ENCODE measurements at regions not wholly inside any gene's neighbourhood (a gene's known extent, or its start where the extent isn't known, plus 50 kb on each side); places are given as distances from the start of the nearest gene placed in this dataset.

- SMC1A ChIA-PET (ENCODE audit: uncharacterized antibody, unreplicated experiment), result interaction anchor here (0.6 to 2.6 kb wide), 4 partner anchors 10 to 330 kb away, joined by 3 to 9 read pairs (median 4); no protein-coding TSS in a partner anchor
- BruUV-seq (replicated peaks), result no TSS peak
- no peak for FAIRE-seq
Measured at GRCh38 chr10:88058750-88059149, 195.3 kb downstream of the PTEN start.

GRCh38 chr10:88059190-88059589 lies 195.8 kb downstream of the PTEN start:
- FAIRE-seq, result no peak
- POLR2A ChIA-PET, result no interaction called here
- no peak for DNase-seq (ENCODE audit: low read depth, low spot score)
- H2AFZ ChIP-seq (ENCODE audit: control insufficient read depth, low read depth, low read length), result no peak overlapping the region
- no peak for ATAC-seq
- BruUV-seq (replicated peaks), result no TSS peak
- no peak overlapping the region for H3K9ac ChIP-seq (ENCODE audit: control insufficient read depth, insufficient read depth, low read length)
- no peak overlapping the region for H3K4me3 ChIP-seq
- no peaks in the 10 kb centered on the region for H3K36me3 ChIP-seq (ENCODE audit: control insufficient read depth in 2 of 2, insufficient read depth in 2 of 2, low read length in 1 of 2)
- SMC1A ChIA-PET (ENCODE audit: uncharacterized antibody, unreplicated experiment), result interaction anchor here (0.6 to 2.6 kb wide), 7 partner anchors 10 to 329 kb away, joined by 3 to 9 read pairs (median 3); no protein-coding TSS in a partner anchor
- H3K79me2 ChIP-seq (ENCODE audit: control insufficient read depth, insufficient read depth, low read length), result no peaks in the 10 kb centered on the region
- CTCF ChIA-PET, result no interaction called here
- peaks cover 33% of the 10 kb centered on the region for H3K4me1 ChIP-seq (ENCODE audit: control insufficient read depth, insufficient read depth, low read length)
- H3K4me2 ChIP-seq (ENCODE audit: control insufficient read depth, insufficient read depth), result no peak overlapping the region
- no peak for TF ChIP-seq KAT2A (conservative IDR thresholded peaks at IDR 0.05; ENCODE audit: control insufficient read depth, low read depth, low read length)
- TF ChIP-seq BCL3 (IDR thresholded peaks at IDR 0.05; ENCODE audit: borderline replicate concordance, insufficient read depth, low read depth, low read length, poor library complexity, severe bottlenecking), result no peak
- TF ChIP-seq HDAC6 (IDR thresholded peaks at IDR 0.05; ENCODE audit: unreplicated experiment), result no peak
- TF ChIP-seq ZBED1 (IDR thresholded peaks at IDR 0.05; ENCODE audit: borderline replicate concordance), result no peak
- no peak for TF ChIP-seq SIX5 (IDR thresholded peaks at IDR 0.05; ENCODE audit: low read depth, low read length, severe bottlenecking)
- no peak for TF ChIP-seq SRF (IDR thresholded peaks at IDR 0.05; ENCODE audit: low read depth in 2 of 2, low read length in 2 of 2)
- no peak for TF ChIP-seq SMC3 (IDR thresholded peaks at IDR 0.05; ENCODE audit: borderline replicate concordance, low read length)
- TF ChIP-seq TBL1XR1 (IDR thresholded peaks at IDR 0.05; ENCODE audit: low read depth, low read length), result no peak
- no peak for TF ChIP-seq CBX5 (IDR thresholded peaks at IDR 0.05; ENCODE audit: low read depth)
- TF ChIP-seq TARDBP (IDR thresholded peaks at IDR 0.05; ENCODE audit: borderline replicate concordance), result no peak
- no peaks in the 10 kb centered on the region for H3K9me3 ChIP-seq (replicated peaks; ENCODE audit: control insufficient read depth, insufficient read depth, low read length)
- no peaks in the 10 kb centered on the region for H4K20me1 ChIP-seq (ENCODE audit: control insufficient read depth, insufficient read depth)
- intact Hi-C loops (cut with micrococcal nuclease; ENCODE audit: unreplicated experiment), result no loop called here
- RAD21 ChIA-PET (ENCODE audit: unreplicated experiment), result interaction anchor here (0.8 to 2.2 kb wide), 5 partner anchors 10 to 331 kb away, joined by 3 to 10 read pairs (median 4); no protein-coding TSS in a partner anchor
- no peaks in the 10 kb centered on the region for H3K27me3 ChIP-seq (replicated peaks in 1 of 2; ENCODE audit: control insufficient read depth in 2 of 2, insufficient read depth in 2 of 2, low read length in 1 of 2)
- 60% methylated on average over 4 of the region's 4 CpGs for WGBS (ENCODE audit: insufficient coverage, insufficient replicate concordance, low lambda C conversion rate, missing lambda C conversion rate)
- in situ Hi-C loops (cut with MboI), result no loop called here
- no peak overlapping the region for H3K27ac ChIP-seq (ENCODE audit: control insufficient read depth, insufficient read depth)

More at GRCh38 chr10:88058750-88059149, 195.3 kb downstream of the PTEN start:
- Histone ChIP-seq H3K79me2 (ENCODE audit: control insufficient read depth, insufficient read depth, low read length) (no peaks in the 10 kb centered on the region), H3K9ac (ENCODE audit: control insufficient read depth, insufficient read depth, low read length) (no peak overlapping the region), H3K9me3 (replicated peaks; ENCODE audit: control insufficient read depth, insufficient read depth, low read length) (no peaks in the 10 kb centered on the region), H3K27me3 (replicated peaks in 1 of 2; ENCODE audit: control insufficient read depth in 2 of 2, insufficient read depth in 2 of 2, low read length in 1 of 2) (no peaks in the 10 kb centered on the region), H3K36me3 (ENCODE audit: control insufficient read depth in 2 of 2, insufficient read depth in 2 of 2, low read length in 1 of 2) (no peaks in the 10 kb centered on the region), H3K4me3 (no peak overlapping the region), H3K4me1 (ENCODE audit: control insufficient read depth, insufficient read depth, low read length) (peaks cover 28% of the 10 kb centered on the region), H2AFZ (ENCODE audit: control insufficient read depth, low read depth, low read length) (no peak overlapping the region), H3K27ac (ENCODE audit: control insufficient read depth, insufficient read depth) (no peak overlapping the region), H3K4me2 (ENCODE audit: control insufficient read depth, insufficient read depth) (no peak overlapping the region), H4K20me1 (ENCODE audit: control insufficient read depth, insufficient read depth) (no peaks in the 10 kb centered on the region)
- DNase-seq (ENCODE audit: low read depth, low spot score) (no peak), ATAC-seq (no peak)
- intact Hi-C loops (cut with micrococcal nuclease; ENCODE audit: unreplicated experiment), result no loop called here
- ChIA-PET RAD21 (ENCODE audit: unreplicated experiment) (interaction anchor here (0.8 to 2.2 kb wide), 3 partner anchors 11 to 331 kb away, joined by 3 to 10 read pairs (median 4); no protein-coding TSS in a partner anchor), POLR2A (no interaction called here), CTCF (interaction anchor here (1.4 kb wide), 1 partner anchor 10 kb away, joined by 3 read pairs; no protein-coding TSS in a partner anchor)
- WGBS (ENCODE audit: insufficient coverage, insufficient replicate concordance, low lambda C conversion rate, missing lambda C conversion rate), result 79% methylated on average over 4 of the region's 4 CpGs
- TF ChIP-seq IKZF1 (conservative IDR thresholded peaks at IDR 0.05) (no peak), MEF2B (IDR thresholded peaks at IDR 0.05; ENCODE audit: partially characterized antibody, poor library complexity, severe bottlenecking) (peak; percentile 43)
- in situ Hi-C loops (cut with MboI), result no loop called here

Data from GM12878 (cell line).